AG08395 (cell line): ENCODE measurements at regions not wholly inside any gene's neighbourhood (a gene's known extent, or its start where the extent isn't known, plus 50 kb on each side); places are given as distances from the start of the nearest gene placed in this dataset.
"Not testable (repeated sequence)": the region's sequence is repeated elsewhere in the genome, so short reads cannot be mapped to it uniquely, and the experiment has no call there.

Experiments
- DNase-seq: peaks from one replicate; pipeline ENCODE4 v3.0.0; 2012; ENCODE audit warnings: mixed read lengths, low spot score

DNA sequence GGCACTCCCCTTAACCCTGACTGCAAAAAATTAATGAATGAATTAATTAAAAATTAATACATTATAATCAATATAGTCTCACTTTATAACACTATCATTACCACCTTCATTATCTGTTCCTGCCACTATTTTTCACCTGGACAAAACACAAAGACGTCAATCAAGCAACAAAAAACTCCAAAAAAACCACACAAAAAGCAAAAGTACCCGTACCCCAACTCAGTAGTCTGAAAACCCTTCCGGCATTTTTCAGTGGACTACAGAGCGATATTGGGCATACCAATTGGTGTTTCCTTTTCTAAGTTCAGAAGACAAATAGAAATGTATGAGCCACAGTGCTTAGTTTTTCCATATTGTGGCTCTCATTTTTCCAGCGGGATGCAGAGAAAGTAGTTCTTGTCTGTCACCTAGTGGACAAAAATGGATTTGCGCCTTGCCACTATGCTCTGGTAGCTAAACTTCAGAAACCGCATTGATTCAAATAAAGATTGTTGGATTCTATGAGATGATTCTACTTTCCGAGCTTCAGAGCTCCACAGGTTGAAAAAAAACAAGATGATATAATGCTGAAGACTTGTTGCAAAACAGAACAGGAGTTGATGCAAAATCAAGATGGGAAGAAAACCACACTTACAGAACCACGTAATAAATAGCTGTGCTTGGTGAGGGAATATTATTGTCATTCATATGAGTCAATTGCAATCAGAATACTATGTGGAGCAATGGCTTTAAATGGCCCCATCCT, 50.6 kb upstream of the ITGB1 start:
- DNase-seq: peak; percentile 60

DNA sequence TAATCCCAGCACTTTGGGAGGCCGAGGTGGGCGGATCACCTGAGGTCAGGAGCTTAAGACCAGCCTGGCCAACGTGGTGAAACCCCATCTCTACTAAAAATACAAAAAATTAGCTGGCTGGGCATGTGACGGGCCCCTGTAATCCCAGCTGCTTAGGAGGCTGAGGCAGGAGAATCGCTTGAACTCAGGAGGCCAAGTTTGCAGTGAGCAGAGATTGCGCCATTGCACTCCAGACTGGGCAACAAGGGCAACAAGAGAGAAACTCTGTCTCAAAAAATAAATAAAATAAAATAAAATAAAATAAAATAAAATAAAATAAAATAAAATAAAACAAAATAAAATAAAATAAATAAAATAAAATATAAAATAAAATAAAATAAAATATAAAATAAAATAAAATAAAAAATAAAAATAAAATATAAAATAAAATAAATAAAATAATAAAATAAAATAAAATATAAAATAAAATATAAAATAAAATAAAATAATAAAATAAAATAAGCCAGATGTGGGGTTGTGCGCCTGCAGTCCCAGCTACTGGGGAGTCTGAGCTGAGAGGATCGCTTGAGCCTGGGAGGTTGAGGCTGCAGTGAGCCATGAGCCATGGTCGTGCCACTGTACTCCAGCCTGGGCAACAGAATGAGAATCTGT, 49.8 kb upstream of the ITGB1 start:
- not testable (repeated sequence) for DNase-seq
